Caco-2 (cell line): ENCODE measurements at regions not wholly inside any gene's neighbourhood (a gene's known extent, or its start where the extent isn't known, plus 50 kb on each side); places are given as distances from the start of the nearest gene placed in this dataset.

Experiments
- BruUV-seq: library from RNA; stranded (reverse); fragments of 400-500 nt; replicated peaks from 2 replicates; lab custom pipeline; 2021; lab: Mats Ljungman, UMichigan
- CTCF ChIA-PET: fragments of 300-600 bp; sonication (Branson Sonifier 250); formaldehyde crosslinking; loops from one replicate; lab custom pipeline; 2022; ENCODE audit warnings: antibody characterized with exemption; lab: Charles Lee
- POLR2A ChIA-PET: fragments of 300-600 bp; sonication (Branson Sonifier 250); formaldehyde crosslinking; loops from one replicate; lab custom pipeline; 2022; ENCODE audit warnings: antibody characterized with exemption; lab: Charles Lee
- DNase-seq, 2 experiments: peaks; one replicate each; pipeline versions ENCODE4 v3.0.0 to v3.0.0-alpha.2; 2020 to 2022
- H3K27me3 ChIP-seq: replicated peaks from 2 replicates; pipeline ENCODE4 v1.6.0; 2011; ENCODE audit warnings: low read length; ENCODE audit not compliant: control insufficient read depth, insufficient read depth
- H3K36me3 ChIP-seq: 2 replicates; pipeline ENCODE4 v1.5.1; 2011; ENCODE audit warnings: low read length; ENCODE audit not compliant: control insufficient read depth, insufficient read depth
- H3K4me1 ChIP-seq: fragments of 250-450 bp; sonication (Bioruptor Pico); 2 replicates; pipeline ENCODE4 v1.5.1; 2020; ENCODE audit warnings: mild to moderate bottlenecking
- H3K4me3 ChIP-seq: 2 replicates; pipeline ENCODE4 v1.5.1; 2011; ENCODE audit warnings: low read depth, mild to moderate bottlenecking, control low read depth, low read length
- H3K9me3 ChIP-seq: fragments of 250-450 bp; sonication (Bioruptor Pico); 2 replicates; pipeline ENCODE4 v1.5.1; 2020; ENCODE audit warnings: mild to moderate bottlenecking, moderate library complexity
- H3K27ac Mint-ChIP-seq: one replicate; pipeline ENCODE4 v1.8.0; 2022; ENCODE audit warnings: mixed read lengths; ENCODE audit not compliant: unreplicated experiment
- H3K27me3 Mint-ChIP-seq: one replicate; pipeline ENCODE4 v1.8.0; 2022; ENCODE audit warnings: mixed read lengths; ENCODE audit not compliant: insufficient read depth, unreplicated experiment
- H3K36me3 Mint-ChIP-seq: one replicate; pipeline ENCODE4 v1.8.0; 2022; ENCODE audit warnings: mild to moderate bottlenecking, mixed read lengths; ENCODE audit not compliant: insufficient read depth, unreplicated experiment
- H3K4me1 Mint-ChIP-seq: one replicate; pipeline ENCODE4 v1.8.0; 2022; ENCODE audit warnings: low read depth, mixed read lengths; ENCODE audit not compliant: unreplicated experiment
- H3K4me3 Mint-ChIP-seq: one replicate; pipeline ENCODE4 v1.8.0; 2022; ENCODE audit warnings: mild to moderate bottlenecking, moderate library complexity, mixed read lengths; ENCODE audit not compliant: unreplicated experiment
- H3K9me3 Mint-ChIP-seq: one replicate; pipeline ENCODE4 v1.8.0; 2022; ENCODE audit warnings: mixed read lengths; ENCODE audit not compliant: unreplicated experiment
- intact Hi-C: fragments of 100-400 bp; cut with micrococcal nuclease; formaldehyde crosslinking; loops from one replicate; pipeline ENCODE4 v1.10.0; 2022; ENCODE audit not compliant: unreplicated experiment
- TF ChIP-seq, protein P1 (sequence below), 2 experiments: fragments of 200-600 bp in 1 of 2; IDR thresholded peaks; 1 replicate in 1 of 2; 2 replicates in 1 of 2; pipeline versions ENCODE4 v1.5.1 to v1.8.0; 2011 to 2022; ENCODE audit warnings: antibody characterized with exemption in 1 of 2, control low read depth in 1 of 2, inconsistent platforms in 1 of 2, low read depth in 1 of 2, low read length in 1 of 2, mild to moderate bottlenecking in 1 of 2, moderate library complexity in 1 of 2; ENCODE audit not compliant: insufficient read depth in 1 of 2, severe bottlenecking in 1 of 2, unreplicated experiment in 1 of 2

- Mint-ChIP-seq H3K27ac (no peak overlapping the region), H3K4me1 (peaks cover 5% of the 10 kb centered on the region), H3K4me3 (no peak overlapping the region), H3K27me3 (peaks cover 19% of the 10 kb centered on the region), H3K36me3 (no peaks in the 10 kb centered on the region), H3K9me3 (peaks cover 33% of the 10 kb centered on the region)
- Histone ChIP-seq H3K9me3 (peaks cover 11% of the 10 kb centered on the region), H3K27me3 (no peaks in the 10 kb centered on the region), H3K36me3 (no peaks in the 10 kb centered on the region), H3K4me3 (no peak overlapping the region), H3K4me1 (no peaks in the 10 kb centered on the region)
- ChIA-PET CTCF (no interaction called here), POLR2A (no interaction called here)
- BruUV-seq = no TSS peak
- TF ChIP-seq, protein P1, sequence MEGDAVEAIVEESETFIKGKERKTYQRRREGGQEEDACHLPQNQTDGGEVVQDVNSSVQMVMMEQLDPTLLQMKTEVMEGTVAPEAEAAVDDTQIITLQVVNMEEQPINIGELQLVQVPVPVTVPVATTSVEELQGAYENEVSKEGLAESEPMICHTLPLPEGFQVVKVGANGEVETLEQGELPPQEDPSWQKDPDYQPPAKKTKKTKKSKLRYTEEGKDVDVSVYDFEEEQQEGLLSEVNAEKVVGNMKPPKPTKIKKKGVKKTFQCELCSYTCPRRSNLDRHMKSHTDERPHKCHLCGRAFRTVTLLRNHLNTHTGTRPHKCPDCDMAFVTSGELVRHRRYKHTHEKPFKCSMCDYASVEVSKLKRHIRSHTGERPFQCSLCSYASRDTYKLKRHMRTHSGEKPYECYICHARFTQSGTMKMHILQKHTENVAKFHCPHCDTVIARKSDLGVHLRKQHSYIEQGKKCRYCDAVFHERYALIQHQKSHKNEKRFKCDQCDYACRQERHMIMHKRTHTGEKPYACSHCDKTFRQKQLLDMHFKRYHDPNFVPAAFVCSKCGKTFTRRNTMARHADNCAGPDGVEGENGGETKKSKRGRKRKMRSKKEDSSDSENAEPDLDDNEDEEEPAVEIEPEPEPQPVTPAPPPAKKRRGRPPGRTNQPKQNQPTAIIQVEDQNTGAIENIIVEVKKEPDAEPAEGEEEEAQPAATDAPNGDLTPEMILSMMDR (IDR thresholded peaks at IDR 0.05; ENCODE audit: insufficient read depth in 1 of 2, low read depth in 1 of 2, low read length in 1 of 2, severe bottlenecking in 1 of 2, unreplicated experiment in 1 of 2) = no peak
- intact Hi-C loops = no loop called here
- no peak for DNase-seq
Observed at GRCh38 chr10:84047258-84048010, 91.9 kb upstream of the GHITM start.

GRCh38 chr10:84049645-84050011 is 89.7 kb upstream of the GHITM start:
- Mint-ChIP-seq H3K36me3 (no peaks in the 10 kb centered on the region), H3K4me3 (no peak overlapping the region), H3K27ac (no peak overlapping the region), H3K4me1 (peaks cover 5% of the 10 kb centered on the region), H3K27me3 (peaks cover 24% of the 10 kb centered on the region), H3K9me3 (peaks cover 33% of the 10 kb centered on the region)
- Histone ChIP-seq H3K9me3 (peaks cover 11% of the 10 kb centered on the region), H3K36me3 (no peaks in the 10 kb centered on the region), H3K27me3 (no peaks in the 10 kb centered on the region), H3K4me1 (no peaks in the 10 kb centered on the region), H3K4me3 (no peak overlapping the region)
- no TSS peak for BruUV-seq
- CTCF ChIA-PET = no interaction called here
- TF ChIP-seq, protein P1 (IDR thresholded peaks at IDR 0.05; ENCODE audit: insufficient read depth in 1 of 2, low read depth in 1 of 2, low read length in 1 of 2, severe bottlenecking in 1 of 2, unreplicated experiment in 1 of 2) = no peak
- intact Hi-C loops = no loop called here
- POLR2A ChIA-PET = no interaction called here
- DNase-seq = no peak

DNA sequence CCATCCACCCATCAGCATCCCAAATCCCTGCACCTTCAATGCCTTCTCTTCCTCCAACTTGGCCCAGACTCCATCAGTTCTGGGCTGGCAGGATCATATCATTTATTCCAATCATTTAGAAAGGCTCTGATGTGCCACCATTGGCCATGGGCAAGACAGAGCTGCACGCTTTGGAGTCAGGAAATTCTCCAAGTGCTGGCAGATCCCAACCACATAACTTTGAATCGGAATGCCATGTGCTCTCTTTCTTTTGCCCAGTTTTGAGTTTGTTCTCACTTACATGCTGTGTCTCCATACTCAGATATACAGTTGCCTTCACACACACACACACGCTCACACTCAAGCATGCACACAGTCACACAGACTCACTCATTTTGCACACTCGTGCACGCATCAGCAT is 85.7 kb upstream of the GHITM start:
- H3K27me3 ChIP-seq = no peaks in the 10 kb centered on the region
- Mint-ChIP-seq H3K27me3 (peaks cover 21% of the 10 kb centered on the region), H3K4me1 (peaks cover 5% of the 10 kb centered on the region), H3K27ac (no peak overlapping the region), H3K9me3 (peaks cover 18% of the 10 kb centered on the region), H3K36me3 (no peaks in the 10 kb centered on the region), H3K4me3 (no peak overlapping the region)
- CTCF ChIA-PET = no interaction called here
- TF ChIP-seq, protein P1 (IDR thresholded peaks at IDR 0.05; ENCODE audit: insufficient read depth in 1 of 2, low read depth in 1 of 2, low read length in 1 of 2, severe bottlenecking in 1 of 2, unreplicated experiment in 1 of 2) = no peak
- no peaks in the 10 kb centered on the region for H3K36me3 ChIP-seq
- H3K4me3 ChIP-seq = no peak overlapping the region
- DNase-seq = no peak
- H3K9me3 ChIP-seq = peaks cover 7% of the 10 kb centered on the region
- POLR2A ChIA-PET = no interaction called here
- no TSS peak for BruUV-seq
- intact Hi-C loops = no loop called here
- H3K4me1 ChIP-seq = no peaks in the 10 kb centered on the region
